ENCODE measurements at regions not wholly inside any gene's neighbourhood (a gene's known extent, or its start where the extent isn't known, plus 50 kb on each side); places are given as distances from the start of the nearest gene placed in this dataset.
"Not testable (repeated sequence)": the region's sequence is repeated elsewhere in the genome, so short reads cannot be mapped to it uniquely, and the experiment has no call there.

GRCh38 chrX:44690129-44690528 is 147.5 kb upstream of the FUNDC1 start:
- POLR2A ChIA-PET = no interaction called here

GRCh38 chrX:44675362-44676024 is 132.8 kb upstream of the FUNDC1 start:
- CTCF ChIA-PET = no interaction called here
- POLR2A ChIA-PET = no interaction called here

More at GRCh38 chrX:44690129-44690528, 147.5 kb upstream of the FUNDC1 start:
- CTCF ChIA-PET = no interaction called here

- ChIA-PET POLR2A (interaction anchor here (0.6 kb wide), 1 partner anchor 235 kb away, joined by 4 read pairs; no protein-coding TSS in a partner anchor), CTCF (no interaction called here)
These were observed 132.2 kb upstream of the FUNDC1 start for GRCh38 chrX:44674906-44675305.

- POLR2A ChIA-PET = no interaction called here
- CTCF ChIA-PET = no interaction called here
These were observed 127.0 kb upstream of the FUNDC1 start for GRCh38 chrX:44669626-44670025.

GRCh38 chrX:44667771-44668170 is 125.1 kb upstream of the FUNDC1 start:
- CTCF ChIA-PET = no interaction called here
- POLR2A ChIA-PET = no interaction called here

GRCh38 chrX:44657718-44658246 is 115.1 kb upstream of the FUNDC1 start:
- POLR2A ChIA-PET, CTCF ChIA-PET: not testable (repeated sequence)

- ChIA-PET POLR2A (no interaction called here), CTCF (no interaction called here)
These were observed 108.7 kb upstream of the FUNDC1 start for GRCh38 chrX:44651358-44651757.

GRCh38 chrX:44643723-44644122 is 101.1 kb upstream of the FUNDC1 start:
- CTCF ChIA-PET = no interaction called here
- POLR2A ChIA-PET = no interaction called here

- ChIA-PET POLR2A (no interaction called here), CTCF (no interaction called here)
These were observed 94.6 kb upstream of the FUNDC1 start for GRCh38 chrX:44637282-44637681.

GRCh38 chrX:44621078-44621477 is 78.4 kb upstream of the FUNDC1 start:
- POLR2A ChIA-PET = no interaction called here

GRCh38 chrX:44619039-44619438 is 76.4 kb upstream of the FUNDC1 start:
- ChIA-PET POLR2A (no interaction called here), CTCF (no interaction called here)

More at GRCh38 chrX:44621078-44621477, 78.4 kb upstream of the FUNDC1 start:
- CTCF ChIA-PET = no interaction called here

GRCh38 chrX:44596277-44596676 is 53.6 kb upstream of the FUNDC1 start:
- ChIA-PET CTCF (no interaction called here), POLR2A (no interaction called here)
